ENCODE measurements at regions not wholly inside any gene's neighbourhood (a gene's known extent, or its start where the extent isn't known, plus 50 kb on each side); places are given as distances from the start of the nearest gene placed in this dataset.

GRCh38 chr18:39496986-39497385 is 1931.4 kb upstream of the CELF4 start:
- TF ChIP-seq CTCF (IDR thresholded peaks at IDR 0.05 in 8 of 11, conservative IDR thresholded peaks at IDR 0.05 in 3 of 11) = no peak
- TF ChIP-seq POLR2AphosphoS5 (IDR thresholded peaks at IDR 0.05) = no peak
- TF ChIP-seq POLR2A (IDR thresholded peaks at IDR 0.05) = no peak
